ENCODE measurements at regions not wholly inside any gene's neighbourhood (a gene's known extent, or its start where the extent isn't known, plus 50 kb on each side); places are given as distances from the start of the nearest gene placed in this dataset.

- Mint-ChIP-seq H3K9me3 (no peaks in the 10 kb centered on the region), H3K27ac (peak overlapping the region; percentile 63), H3K4me3 (no peak overlapping the region), H3K36me3 (no peaks in the 10 kb centered on the region), H3K4me1 (peaks cover 62% of the 10 kb centered on the region)
- peak; percentile 73 for ATAC-seq
- DNase-seq (ENCODE audit: low spot score in 2 of 2): no peak
Observed at GRCh38 chr15:38680775-38681174, 116.2 kb upstream of the RASGRP1 start.

- Mint-ChIP-seq H3K9me3 (no peaks in the 10 kb centered on the region), H3K4me1 (peaks cover 76% of the 10 kb centered on the region), H3K27ac (peak overlapping the region; percentile 94), H3K36me3 (no peaks in the 10 kb centered on the region), H3K4me3 (no peak overlapping the region)
- DNase-seq (ENCODE audit: low spot score in 2 of 2) (no peak), ATAC-seq (no peak)
Observed at GRCh38 chr15:38682363-38682762, 117.7 kb upstream of the RASGRP1 start.

- peak overlapping the region; percentile 94 for H3K27ac Mint-ChIP-seq
- H3K36me3 Mint-ChIP-seq: no peaks in the 10 kb centered on the region
- peaks cover 76% of the 10 kb centered on the region for H3K4me1 Mint-ChIP-seq
- no peaks in the 10 kb centered on the region for H3K9me3 Mint-ChIP-seq
- DNase-seq (ENCODE audit: low spot score in 2 of 2): no peak
- no peak overlapping the region for H3K4me3 Mint-ChIP-seq
- ATAC-seq: no peak
Observed at GRCh38 chr15:38682861-38683260, 118.2 kb upstream of the RASGRP1 start.

- H3K4me1 Mint-ChIP-seq: peaks cover 76% of the 10 kb centered on the region
- peak overlapping the region; percentile 94 for H3K27ac Mint-ChIP-seq
- peaks cover 1% of the 10 kb centered on the region for H3K36me3 Mint-ChIP-seq
- no peaks in the 10 kb centered on the region for H3K9me3 Mint-ChIP-seq
- peak overlapping the region; percentile 46 for H3K4me3 Mint-ChIP-seq
- ATAC-seq: peak; percentile 80
- DNase-seq (ENCODE audit: low spot score in 2 of 2): peak; percentile 61 to 76
Observed at GRCh38 chr15:38683382-38684242, 119.0 kb upstream of the RASGRP1 start.

GRCh38 chr15:38684440-38685010 lies 119.9 kb upstream of the RASGRP1 start:
- peaks cover 81% of the 10 kb centered on the region for H3K4me1 Mint-ChIP-seq
- H3K27ac Mint-ChIP-seq: peak overlapping the region; percentile 94
- peak overlapping the region; percentile 46 for H3K4me3 Mint-ChIP-seq

GRCh38 chr15:38685686-38686339 lies 121.2 kb upstream of the RASGRP1 start:
- peaks cover 6% of the 10 kb centered on the region for H3K36me3 Mint-ChIP-seq
- DNase-seq (ENCODE audit: low spot score in 2 of 2) (no peak), ATAC-seq (no peak)
- peak overlapping the region; percentile 46 for H3K4me3 Mint-ChIP-seq
- H3K27ac Mint-ChIP-seq: peak overlapping the region; percentile 94
- H3K9me3 Mint-ChIP-seq: no peaks in the 10 kb centered on the region
- peaks cover 89% of the 10 kb centered on the region for H3K4me1 Mint-ChIP-seq

More at GRCh38 chr15:38684440-38685010, 119.9 kb upstream of the RASGRP1 start:
- Mint-ChIP-seq H3K36me3 (peaks cover 6% of the 10 kb centered on the region), H3K9me3 (no peaks in the 10 kb centered on the region)
- DNase-seq (ENCODE audit: low spot score in 2 of 2) (no peak), ATAC-seq (no peak)

- no peak for ATAC-seq
- Mint-ChIP-seq H3K27ac (peak overlapping the region; percentile 60), H3K4me1 (peaks cover 96% of the 10 kb centered on the region), H3K9me3 (no peaks in the 10 kb centered on the region), H3K36me3 (peaks cover 6% of the 10 kb centered on the region), H3K4me3 (peak overlapping the region; percentile 58)
- DNase-seq (ENCODE audit: low spot score in 2 of 2): no peak
Observed at GRCh38 chr15:38687340-38687739, 122.7 kb upstream of the RASGRP1 start.

- DNase-seq (ENCODE audit: low spot score in 2 of 2): no peak
- H3K27ac Mint-ChIP-seq: peak overlapping the region; percentile 60
- no peaks in the 10 kb centered on the region for H3K9me3 Mint-ChIP-seq
- peak overlapping the region; percentile 58 for H3K4me3 Mint-ChIP-seq
- no peak for ATAC-seq
- H3K36me3 Mint-ChIP-seq: peaks cover 6% of the 10 kb centered on the region
- H3K4me1 Mint-ChIP-seq: peaks cover 92% of the 10 kb centered on the region
Observed at GRCh38 chr15:38687775-38688495, 123.3 kb upstream of the RASGRP1 start.

- Mint-ChIP-seq H3K27ac (peak overlapping the region; percentile 60), H3K9me3 (peaks cover under 1% of the 10 kb centered on the region), H3K4me3 (peak overlapping the region; percentile 58), H3K4me1 (peaks cover 86% of the 10 kb centered on the region), H3K36me3 (peaks cover 6% of the 10 kb centered on the region)
- DNase-seq (ENCODE audit: low spot score in 2 of 2) (peak in 1 of 2 donors; percentile 83), ATAC-seq (peak; percentile 91)
Observed at GRCh38 chr15:38688761-38689160, 124.1 kb upstream of the RASGRP1 start.

- Mint-ChIP-seq H3K4me1 (peaks cover 86% of the 10 kb centered on the region), H3K36me3 (peaks cover 6% of the 10 kb centered on the region), H3K9me3 (peaks cover 2% of the 10 kb centered on the region), H3K27ac (peak overlapping the region; percentile 60), H3K4me3 (peak overlapping the region; percentile 58)
- ATAC-seq: no peak
- DNase-seq (ENCODE audit: low spot score in 2 of 2): no peak
Observed at GRCh38 chr15:38689522-38689921, 124.9 kb upstream of the RASGRP1 start.

GRCh38 chr15:38690216-38690615 lies 125.6 kb upstream of the RASGRP1 start:
- DNase-seq (ENCODE audit: low spot score in 2 of 2): no peak
- Mint-ChIP-seq H3K4me3 (no peak overlapping the region), H3K4me1 (peaks cover 86% of the 10 kb centered on the region)

GRCh38 chr15:38690719-38691332 lies 126.2 kb upstream of the RASGRP1 start:
- ATAC-seq (peak; percentile 12), DNase-seq (ENCODE audit: low spot score in 2 of 2) (peak; percentile 68 to 84)
- Mint-ChIP-seq H3K36me3 (peaks cover 8% of the 10 kb centered on the region), H3K27ac (peak overlapping the region; percentile 73), H3K4me1 (peaks cover 86% of the 10 kb centered on the region), H3K9me3 (peaks cover 2% of the 10 kb centered on the region), H3K4me3 (peak overlapping the region; percentile 6)

More at GRCh38 chr15:38690216-38690615, 125.6 kb upstream of the RASGRP1 start:
- Mint-ChIP-seq H3K9me3 (peaks cover 2% of the 10 kb centered on the region), H3K27ac (peak overlapping the region; percentile 60), H3K36me3 (peaks cover 6% of the 10 kb centered on the region)
- ATAC-seq: no peak

GRCh38 chr15:38691377-38691776 lies 126.8 kb upstream of the RASGRP1 start:
- Mint-ChIP-seq H3K4me1 (peaks cover 86% of the 10 kb centered on the region), H3K9me3 (peaks cover 2% of the 10 kb centered on the region), H3K27ac (peak overlapping the region; percentile 73), H3K36me3 (peaks cover 12% of the 10 kb centered on the region), H3K4me3 (peak overlapping the region; percentile 6)
- no peak for DNase-seq (ENCODE audit: low spot score in 2 of 2)
- ATAC-seq: no peak

GRCh38 chr15:38691965-38692788 lies 127.6 kb upstream of the RASGRP1 start:
- peak overlapping the region; percentile 6 for H3K4me3 Mint-ChIP-seq
- peak overlapping the region; percentile 73 for H3K27ac Mint-ChIP-seq

More at GRCh38 chr15:38691965-38692788, 127.6 kb upstream of the RASGRP1 start:
- H3K36me3 Mint-ChIP-seq: peaks cover 12% of the 10 kb centered on the region
- ATAC-seq (no peak), DNase-seq (ENCODE audit: low spot score in 2 of 2) (no peak)
- H3K9me3 Mint-ChIP-seq: peaks cover 2% of the 10 kb centered on the region
- peaks cover 86% of the 10 kb centered on the region for H3K4me1 Mint-ChIP-seq

Measured in stimulated activated effector memory CD8-positive, alpha-beta T cell treated with anti-CD3 and anti-CD28 coated beads, Interleukin-12 subunit alpha, Interleukin-12 subunit beta, amount 100 ng/mL, for 72 hours (primary cell).